PC-3 (cell line): ENCODE measurements at regions not wholly inside any gene's neighbourhood (a gene's known extent, or its start where the extent isn't known, plus 50 kb on each side); places are given as distances from the start of the nearest gene placed in this dataset.

ENCODE experiments used
- EZH2 ChIP-seq: fragments of 300-600 bp; sonication (generic); IDR thresholded peaks from one replicate; pipeline ENCODE4 v1.6.1; 2017; ENCODE audit warnings: antibody characterized with exemption, mild to moderate bottlenecking, low read length; ENCODE audit not compliant: unreplicated experiment
- EZH2phosphoT487 ChIP-seq: fragments of 300-600 bp; sonication (generic); IDR thresholded peaks from 2 replicates; pipeline ENCODE4 v1.6.1; 2018; ENCODE audit warnings: mild to moderate bottlenecking, antibody characterized with exemption, low read length, borderline replicate concordance
- TF ChIP-seq, protein P1 (sequence below): fragments of 300-600 bp; sonication (generic); conservative IDR thresholded peaks from 2 replicates; pipeline ENCODE4 v1.5.1; 2017; ENCODE audit warnings: antibody characterized with exemption, low read depth, mild to moderate bottlenecking, low read length

GRCh38 chrX:144275843-144276242, 392.0 kb downstream of the UBE2NL start:
- TF ChIP-seq EZH2phosphoT487 (no peak), EZH2 (no peak)
- TF ChIP-seq, protein P1, sequence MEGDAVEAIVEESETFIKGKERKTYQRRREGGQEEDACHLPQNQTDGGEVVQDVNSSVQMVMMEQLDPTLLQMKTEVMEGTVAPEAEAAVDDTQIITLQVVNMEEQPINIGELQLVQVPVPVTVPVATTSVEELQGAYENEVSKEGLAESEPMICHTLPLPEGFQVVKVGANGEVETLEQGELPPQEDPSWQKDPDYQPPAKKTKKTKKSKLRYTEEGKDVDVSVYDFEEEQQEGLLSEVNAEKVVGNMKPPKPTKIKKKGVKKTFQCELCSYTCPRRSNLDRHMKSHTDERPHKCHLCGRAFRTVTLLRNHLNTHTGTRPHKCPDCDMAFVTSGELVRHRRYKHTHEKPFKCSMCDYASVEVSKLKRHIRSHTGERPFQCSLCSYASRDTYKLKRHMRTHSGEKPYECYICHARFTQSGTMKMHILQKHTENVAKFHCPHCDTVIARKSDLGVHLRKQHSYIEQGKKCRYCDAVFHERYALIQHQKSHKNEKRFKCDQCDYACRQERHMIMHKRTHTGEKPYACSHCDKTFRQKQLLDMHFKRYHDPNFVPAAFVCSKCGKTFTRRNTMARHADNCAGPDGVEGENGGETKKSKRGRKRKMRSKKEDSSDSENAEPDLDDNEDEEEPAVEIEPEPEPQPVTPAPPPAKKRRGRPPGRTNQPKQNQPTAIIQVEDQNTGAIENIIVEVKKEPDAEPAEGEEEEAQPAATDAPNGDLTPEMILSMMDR: no peak
